ENCODE measurements at regions not wholly inside any gene's neighbourhood (a gene's known extent, or its start where the extent isn't known, plus 50 kb on each side); places are given as distances from the start of the nearest gene placed in this dataset.

GRCh38 chr3:24843955-24844354, 349.3 kb upstream of the THRB start:
- H3K27ac ChIP-seq (ENCODE audit: low read length), result no peak overlapping the region
- no peaks in the 10 kb centered on the region for H3K9me3 ChIP-seq (ENCODE audit: control insufficient read depth, low read length)
- 71% methylated on average over 2 of the region's 2 CpGs for WGBS
- no peak overlapping the region for H3K4me3 ChIP-seq (ENCODE audit: low read length)
- no peak for ATAC-seq
- no peak for DNase-seq
- intact Hi-C loops (cut with DNase I), result no loop called here
- no peaks in the 10 kb centered on the region for H3K27me3 ChIP-seq (ENCODE audit: control insufficient read depth, insufficient read depth)
- H3K4me1 ChIP-seq (ENCODE audit: control insufficient read depth, insufficient read depth, low read length), result no peaks in the 10 kb centered on the region

- WGBS, result 61% methylated on average over 3 of the region's 3 CpGs
- ATAC-seq (no peak), DNase-seq (no peak)
- Histone ChIP-seq H3K9me3 (ENCODE audit: control insufficient read depth, low read length) (no peaks in the 10 kb centered on the region), H3K27ac (ENCODE audit: low read length) (no peak overlapping the region), H3K4me1 (ENCODE audit: control insufficient read depth, insufficient read depth, low read length) (no peaks in the 10 kb centered on the region), H3K4me3 (ENCODE audit: low read length) (no peak overlapping the region), H3K27me3 (ENCODE audit: control insufficient read depth, insufficient read depth) (no peaks in the 10 kb centered on the region)
- intact Hi-C loops (cut with DNase I), result no loop called here
Observed at GRCh38 chr3:24845524-24846155, 351.0 kb upstream of the THRB start.

GRCh38 chr3:24846286-24846860, 351.7 kb upstream of the THRB start:
- no peak overlapping the region for H3K4me3 ChIP-seq (ENCODE audit: low read length)
- no peak overlapping the region for H3K27ac ChIP-seq (ENCODE audit: low read length)
- DNase-seq (no peak), ATAC-seq (no peak)
- intact Hi-C loops (cut with DNase I), result no loop called here
- no peaks in the 10 kb centered on the region for H3K9me3 ChIP-seq (ENCODE audit: control insufficient read depth, low read length)
- WGBS, result 46% methylated on average over 1 of the region's 1 CpG
- H3K27me3 ChIP-seq (ENCODE audit: control insufficient read depth, insufficient read depth), result no peaks in the 10 kb centered on the region
- no peaks in the 10 kb centered on the region for H3K4me1 ChIP-seq (ENCODE audit: control insufficient read depth, insufficient read depth, low read length)

GRCh38 chr3:24850245-24850644, 355.6 kb upstream of the THRB start:
- Histone ChIP-seq H3K27me3 (ENCODE audit: control insufficient read depth, insufficient read depth) (no peaks in the 10 kb centered on the region), H3K4me1 (ENCODE audit: control insufficient read depth, insufficient read depth, low read length) (no peaks in the 10 kb centered on the region), H3K4me3 (ENCODE audit: low read length) (no peak overlapping the region), H3K27ac (ENCODE audit: low read length) (no peak overlapping the region), H3K9me3 (ENCODE audit: control insufficient read depth, low read length) (no peaks in the 10 kb centered on the region)
- WGBS, result 29% methylated on average over 2 of the region's 2 CpGs
- no peak for DNase-seq
- intact Hi-C loops (cut with DNase I), result no loop called here
- ATAC-seq, result peak in 1 of 2 donors; percentile 58

GRCh38 chr3:24853685-24854490, 359.2 kb upstream of the THRB start:
- H3K9me3 ChIP-seq (ENCODE audit: control insufficient read depth, low read length), result no peaks in the 10 kb centered on the region
- DNase-seq (no peak), ATAC-seq (no peak)
- 75% methylated on average over 4 of the region's 4 CpGs for WGBS
- no peak overlapping the region for H3K27ac ChIP-seq (ENCODE audit: low read length)
- intact Hi-C loops (cut with DNase I), result no loop called here
- no peaks in the 10 kb centered on the region for H3K4me1 ChIP-seq (ENCODE audit: control insufficient read depth, insufficient read depth, low read length)
- H3K4me3 ChIP-seq (ENCODE audit: low read length), result no peak overlapping the region
- H3K27me3 ChIP-seq (ENCODE audit: control insufficient read depth, insufficient read depth), result no peaks in the 10 kb centered on the region

- Histone ChIP-seq H3K4me1 (ENCODE audit: control insufficient read depth, insufficient read depth, low read length) (no peaks in the 10 kb centered on the region), H3K4me3 (ENCODE audit: low read length) (no peak overlapping the region), H3K27me3 (ENCODE audit: control insufficient read depth, insufficient read depth) (no peaks in the 10 kb centered on the region), H3K27ac (ENCODE audit: low read length) (no peak overlapping the region), H3K9me3 (ENCODE audit: control insufficient read depth, low read length) (no peaks in the 10 kb centered on the region)
- DNase-seq (no peak), ATAC-seq (no peak)
- 88% methylated on average over 4 of the region's 4 CpGs for WGBS
- intact Hi-C loops (cut with DNase I), result no loop called here
Observed at GRCh38 chr3:24854748-24855147, 360.1 kb upstream of the THRB start.

- DNase-seq (no peak), ATAC-seq (no peak)
- intact Hi-C loops (cut with DNase I), result no loop called here
- no peaks in the 10 kb centered on the region for H3K27me3 ChIP-seq (ENCODE audit: control insufficient read depth, insufficient read depth)
- no peaks in the 10 kb centered on the region for H3K4me1 ChIP-seq (ENCODE audit: control insufficient read depth, insufficient read depth, low read length)
- no peaks in the 10 kb centered on the region for H3K9me3 ChIP-seq (ENCODE audit: control insufficient read depth, low read length)
- H3K4me3 ChIP-seq (ENCODE audit: low read length), result no peak overlapping the region
- 91% methylated on average over 1 of the region's 1 CpG for WGBS
- H3K27ac ChIP-seq (ENCODE audit: low read length), result no peak overlapping the region
Observed at GRCh38 chr3:24857945-24858344, 363.3 kb upstream of the THRB start.

GRCh38 chr3:24863215-24863614, 368.6 kb upstream of the THRB start:
- no peak overlapping the region for H3K27ac ChIP-seq (ENCODE audit: low read length)
- H3K4me3 ChIP-seq (ENCODE audit: low read length), result no peak overlapping the region
- no peak for ATAC-seq
- 55% methylated on average over 5 of the region's 5 CpGs for WGBS
- H3K9me3 ChIP-seq (ENCODE audit: control insufficient read depth, low read length), result no peaks in the 10 kb centered on the region
- H3K27me3 ChIP-seq (ENCODE audit: control insufficient read depth, insufficient read depth), result no peaks in the 10 kb centered on the region
- no peak for DNase-seq
- intact Hi-C loops (cut with DNase I), result no loop called here
- H3K4me1 ChIP-seq (ENCODE audit: control insufficient read depth, insufficient read depth, low read length), result no peaks in the 10 kb centered on the region

GRCh38 chr3:24867783-24868182, 373.1 kb upstream of the THRB start:
- WGBS, result 67% methylated on average over 4 of the region's 4 CpGs
- no peak for DNase-seq
- H3K27ac ChIP-seq (ENCODE audit: low read length), result no peak overlapping the region
- H3K27me3 ChIP-seq (ENCODE audit: control insufficient read depth, insufficient read depth), result no peaks in the 10 kb centered on the region
- no peak overlapping the region for H3K4me3 ChIP-seq (ENCODE audit: low read length)
- no peak for ATAC-seq
- intact Hi-C loops (cut with DNase I), result no loop called here
- H3K4me1 ChIP-seq (ENCODE audit: control insufficient read depth, insufficient read depth, low read length), result no peaks in the 10 kb centered on the region
- no peaks in the 10 kb centered on the region for H3K9me3 ChIP-seq (ENCODE audit: control insufficient read depth, low read length)

- intact Hi-C loops (cut with DNase I), result no loop called here
- Histone ChIP-seq H3K27ac (ENCODE audit: low read length) (no peak overlapping the region), H3K27me3 (ENCODE audit: control insufficient read depth, insufficient read depth) (no peaks in the 10 kb centered on the region), H3K4me1 (ENCODE audit: control insufficient read depth, insufficient read depth, low read length) (no peaks in the 10 kb centered on the region), H3K9me3 (ENCODE audit: control insufficient read depth, low read length) (no peaks in the 10 kb centered on the region), H3K4me3 (ENCODE audit: low read length) (no peak overlapping the region)
- no peak for ATAC-seq
- no peak for DNase-seq
- WGBS, result 91% methylated on average over 2 of the region's 2 CpGs
Observed at GRCh38 chr3:24881239-24881638, 386.6 kb upstream of the THRB start.

GRCh38 chr3:24886501-24886900, 391.9 kb upstream of the THRB start:
- WGBS, result 80% methylated on average over 5 of the region's 5 CpGs

More at GRCh38 chr3:24886501-24886900, 391.9 kb upstream of the THRB start:
- Histone ChIP-seq H3K27me3 (ENCODE audit: control insufficient read depth, insufficient read depth) (no peaks in the 10 kb centered on the region), H3K27ac (ENCODE audit: low read length) (no peak overlapping the region), H3K9me3 (ENCODE audit: control insufficient read depth, low read length) (no peaks in the 10 kb centered on the region), H3K4me3 (ENCODE audit: low read length) (no peak overlapping the region), H3K4me1 (ENCODE audit: control insufficient read depth, insufficient read depth, low read length) (no peaks in the 10 kb centered on the region)
- ATAC-seq (no peak), DNase-seq (no peak)
- intact Hi-C loops (cut with DNase I), result no loop called here

Measured in right cardiac atrium (tissue), 5 donors.